B cell (primary cell): ENCODE measurements at regions not wholly inside any gene's neighbourhood (a gene's known extent, or its start where the extent isn't known, plus 50 kb on each side); places are given as distances from the start of the nearest gene placed in this dataset.

Experiments used
- CTCF ChIP-seq: fragments of 200-600 bp; IDR thresholded peaks from one replicate; pipeline ENCODE4 v1.8.0; 2022; ENCODE audit warnings: antibody characterized with exemption, mild to moderate bottlenecking
- EZH2 ChIP-seq: IDR thresholded peaks from 2 replicates; pipeline ENCODE4 v1.6.1; 2012; ENCODE audit warnings: borderline replicate concordance, low read depth, mild to moderate bottlenecking, moderate library complexity, low read length; ENCODE audit not compliant: insufficient read depth, poor library complexity, severe bottlenecking

GRCh38 chr13:87078947-87079795 is 592.0 kb upstream of the SLITRK5 start:
- TF ChIP-seq CTCF = no peak
- TF ChIP-seq EZH2 = no peak
